ENCODE measurements at regions not wholly inside any gene's neighbourhood (a gene's known extent, or its start where the extent isn't known, plus 50 kb on each side); places are given as distances from the start of the nearest gene placed in this dataset.

DNA sequence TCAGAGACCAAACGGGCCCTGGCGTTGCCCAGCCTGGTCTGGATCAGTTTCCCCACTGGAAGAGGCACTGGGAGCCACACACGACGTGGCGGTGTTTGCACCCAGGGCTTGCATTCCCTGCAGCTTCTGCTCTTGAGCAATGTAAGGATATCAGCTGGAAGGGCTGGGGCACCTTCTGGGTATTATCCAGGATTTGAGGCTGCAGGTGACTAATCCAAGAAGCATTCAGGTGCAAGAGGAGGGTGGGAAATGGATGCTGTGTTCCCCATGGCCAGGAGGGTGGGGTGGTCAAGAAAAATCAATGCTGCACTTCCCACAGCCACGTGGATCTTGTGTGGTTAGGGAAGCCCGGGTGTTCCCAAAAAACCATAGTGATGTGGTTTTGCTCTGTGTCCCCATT lies 430.9 kb downstream of the IRX2 start:
- TF ChIP-seq, protein P1, sequence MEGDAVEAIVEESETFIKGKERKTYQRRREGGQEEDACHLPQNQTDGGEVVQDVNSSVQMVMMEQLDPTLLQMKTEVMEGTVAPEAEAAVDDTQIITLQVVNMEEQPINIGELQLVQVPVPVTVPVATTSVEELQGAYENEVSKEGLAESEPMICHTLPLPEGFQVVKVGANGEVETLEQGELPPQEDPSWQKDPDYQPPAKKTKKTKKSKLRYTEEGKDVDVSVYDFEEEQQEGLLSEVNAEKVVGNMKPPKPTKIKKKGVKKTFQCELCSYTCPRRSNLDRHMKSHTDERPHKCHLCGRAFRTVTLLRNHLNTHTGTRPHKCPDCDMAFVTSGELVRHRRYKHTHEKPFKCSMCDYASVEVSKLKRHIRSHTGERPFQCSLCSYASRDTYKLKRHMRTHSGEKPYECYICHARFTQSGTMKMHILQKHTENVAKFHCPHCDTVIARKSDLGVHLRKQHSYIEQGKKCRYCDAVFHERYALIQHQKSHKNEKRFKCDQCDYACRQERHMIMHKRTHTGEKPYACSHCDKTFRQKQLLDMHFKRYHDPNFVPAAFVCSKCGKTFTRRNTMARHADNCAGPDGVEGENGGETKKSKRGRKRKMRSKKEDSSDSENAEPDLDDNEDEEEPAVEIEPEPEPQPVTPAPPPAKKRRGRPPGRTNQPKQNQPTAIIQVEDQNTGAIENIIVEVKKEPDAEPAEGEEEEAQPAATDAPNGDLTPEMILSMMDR (conservative IDR thresholded peaks at IDR 0.05; ENCODE audit: low read length), result no peak
- no peak overlapping the region for H3K4me3 ChIP-seq (ENCODE audit: low read length)
- no peak for DNase-seq (ENCODE audit: low read depth)

DNA sequence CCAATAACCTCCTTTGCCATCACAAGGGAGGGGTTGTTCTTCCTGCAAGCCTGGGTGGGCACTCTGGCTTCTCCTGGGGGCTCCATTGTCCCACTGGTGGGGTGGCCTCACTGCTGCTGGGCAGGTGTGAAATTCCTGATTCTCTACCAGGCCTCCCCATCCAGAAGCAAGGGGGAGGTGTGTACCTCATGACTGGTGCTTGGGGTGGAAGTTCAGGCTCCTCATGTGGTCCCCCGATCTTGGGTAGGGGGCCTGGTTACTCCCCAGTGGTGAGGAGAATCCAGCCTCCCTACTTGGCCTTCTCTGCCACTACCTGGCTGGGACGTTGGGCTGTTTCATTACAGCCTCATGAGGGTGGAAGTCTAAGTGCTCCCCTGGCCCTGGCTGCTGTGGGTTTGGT lies 433.9 kb downstream of the IRX2 start:
- DNase-seq (ENCODE audit: low read depth), result no peak
- TF ChIP-seq, protein P1 (conservative IDR thresholded peaks at IDR 0.05; ENCODE audit: low read length), result no peak
- no peak overlapping the region for H3K4me3 ChIP-seq (ENCODE audit: low read length)

DNA sequence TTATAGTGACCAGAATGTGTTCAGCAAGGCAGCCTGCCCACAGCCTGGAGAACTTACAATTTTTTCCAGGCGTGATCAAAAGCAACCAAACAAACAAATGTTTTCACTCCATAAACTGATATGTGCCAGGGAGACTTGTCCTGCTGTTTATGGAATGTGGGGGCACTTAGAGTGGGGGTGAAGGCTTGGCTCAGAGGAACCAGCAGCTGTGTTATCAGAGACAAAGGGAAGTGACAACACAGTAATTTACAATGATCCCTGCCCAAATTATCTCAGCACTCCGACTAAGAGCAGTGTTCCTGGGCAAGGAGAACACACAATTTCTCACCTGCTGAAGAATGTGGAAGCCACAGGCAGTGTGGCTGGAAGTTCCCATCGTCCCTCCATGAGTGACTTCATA lies 429.1 kb upstream of the IRX4 start:
- TF ChIP-seq, protein P1 (conservative IDR thresholded peaks at IDR 0.05; ENCODE audit: low read length), result no peak
- H3K4me3 ChIP-seq (ENCODE audit: low read length), result no peak overlapping the region
- DNase-seq (ENCODE audit: low read depth), result no peak

DNA sequence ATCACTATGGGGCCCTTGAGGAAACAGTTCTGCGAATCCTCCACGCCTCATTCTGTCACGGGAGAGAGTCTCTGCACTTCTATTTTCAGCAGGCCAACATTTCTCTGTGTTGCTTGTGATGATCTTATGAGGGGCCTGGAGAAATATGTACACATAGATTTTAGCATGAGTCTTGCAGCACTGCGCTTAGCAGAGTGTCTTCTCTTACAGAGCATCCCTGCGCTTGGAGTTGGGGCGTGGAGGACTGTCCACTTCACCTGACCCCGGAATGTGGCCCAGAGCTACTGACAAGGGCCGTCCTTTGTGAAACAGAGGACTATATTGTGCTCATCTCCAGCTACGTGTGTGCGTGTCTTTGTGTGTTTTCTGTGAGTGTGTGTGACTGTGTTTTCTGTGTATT lies 428.2 kb upstream of the IRX4 start:
- TF ChIP-seq, protein P1 (conservative IDR thresholded peaks at IDR 0.05; ENCODE audit: low read length), result no peak
- no peak overlapping the region for H3K4me3 ChIP-seq (ENCODE audit: low read length)
- no peak for DNase-seq (ENCODE audit: low read depth)

DNA sequence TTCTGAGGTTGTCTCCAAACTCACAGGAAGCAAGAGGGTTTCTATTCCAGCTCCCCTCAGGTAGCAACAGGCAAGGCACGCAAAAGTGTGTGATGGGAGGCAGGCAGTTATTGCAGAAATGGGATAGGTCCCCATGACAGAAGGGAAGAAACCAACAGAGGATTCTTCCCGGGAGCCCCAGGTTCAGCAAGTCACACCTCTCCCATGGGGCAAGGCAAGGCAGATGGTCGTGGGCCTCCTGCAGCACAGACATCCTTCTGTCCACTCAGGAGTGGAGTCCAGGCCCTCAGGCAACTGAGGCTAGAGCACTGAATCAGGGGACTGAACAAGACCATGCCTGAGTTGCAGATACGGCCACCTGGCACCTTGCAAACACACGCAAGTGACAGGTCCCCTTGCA lies 424.9 kb upstream of the IRX4 start:
- TF ChIP-seq, protein P1 (conservative IDR thresholded peaks at IDR 0.05; ENCODE audit: low read length), result no peak
- no peak for DNase-seq (ENCODE audit: low read depth)
- no peak overlapping the region for H3K4me3 ChIP-seq (ENCODE audit: low read length)

DNA sequence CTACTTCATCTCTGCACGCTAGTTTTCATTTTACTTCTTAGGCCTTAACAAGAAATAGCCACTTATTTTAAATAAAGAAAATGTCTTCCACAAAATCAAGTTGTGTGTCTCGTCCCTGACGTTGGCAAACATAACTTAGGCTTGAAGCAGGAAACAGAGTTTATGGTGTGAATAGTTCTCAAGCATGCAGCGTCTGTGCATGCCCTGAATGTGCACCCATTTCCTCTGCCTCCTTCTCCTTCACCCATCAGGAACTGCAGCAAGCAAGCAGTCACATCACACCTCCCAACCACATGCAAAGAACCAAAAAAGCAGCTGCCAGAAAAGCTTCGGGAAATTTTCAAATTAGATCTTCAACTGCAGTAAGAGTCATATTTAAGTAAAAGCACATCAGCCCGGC lies 424.0 kb upstream of the IRX4 start:
- H3K4me3 ChIP-seq (ENCODE audit: low read length), result no peak overlapping the region
- TF ChIP-seq, protein P1 (conservative IDR thresholded peaks at IDR 0.05; ENCODE audit: low read length), result no peak
- no peak for DNase-seq (ENCODE audit: low read depth)

DNA sequence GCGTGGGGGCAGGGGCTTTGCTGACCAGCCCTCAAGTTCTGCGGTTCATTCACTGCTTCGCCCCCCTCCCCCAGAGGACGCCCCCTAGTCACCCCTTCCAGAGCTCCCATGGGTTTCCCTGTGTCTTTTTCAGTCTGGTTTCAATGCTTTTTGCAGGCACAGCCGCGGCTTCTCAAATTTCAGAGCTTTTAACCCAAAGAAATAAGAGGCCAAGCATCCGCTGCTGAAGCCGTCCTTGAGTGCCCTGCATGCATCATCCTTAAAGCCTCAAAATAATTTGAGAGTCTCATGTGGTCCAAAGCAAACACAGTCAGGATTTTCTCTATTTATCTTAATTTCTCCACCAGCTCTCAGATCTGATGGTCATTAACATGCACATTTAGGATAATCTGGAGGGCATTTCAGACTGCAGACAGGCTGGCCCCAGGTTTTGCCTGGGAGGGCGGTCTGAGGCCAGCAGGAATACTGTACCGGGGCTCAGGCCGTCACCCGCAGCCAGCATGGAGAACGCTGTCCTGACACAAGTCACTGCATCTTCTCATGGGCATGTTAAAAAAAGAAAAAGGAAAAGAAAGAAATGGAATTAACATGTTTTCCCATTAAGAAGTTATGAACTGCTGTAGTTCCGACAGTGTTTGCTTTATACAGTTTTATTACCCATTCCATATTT lies 420.8 kb upstream of the IRX4 start:
- TF ChIP-seq, protein P1 (conservative IDR thresholded peaks at IDR 0.05; ENCODE audit: low read length), result no peak
- no peak overlapping the region for H3K4me3 ChIP-seq (ENCODE audit: low read length)
- no peak for DNase-seq (ENCODE audit: low read depth)

All from AG10803 (cell line).